MM.1S (cell line): ENCODE measurements at regions not wholly inside any gene's neighbourhood (a gene's known extent, or its start where the extent isn't known, plus 50 kb on each side); places are given as distances from the start of the nearest gene placed in this dataset.

ENCODE experiments used
- DNase-seq: peaks from one replicate; pipeline ENCODE4 v3.0.0-alpha.2; 2015
- H2AFZ ChIP-seq: fragments of 300-600 bp; sonication (generic); 2 replicates; pipeline ENCODE4 v1.6.0; 2016; ENCODE audit warnings: antibody characterized with exemption, low read length
- H3F3A ChIP-seq: fragments of 300-600 bp; sonication (generic); 2 replicates; pipeline ENCODE4 v1.6.1; 2016; ENCODE audit warnings: mild to moderate bottlenecking, antibody characterized with exemption, low read length, moderate library complexity, mixed read lengths; ENCODE audit not compliant: insufficient read depth
- H3K27ac ChIP-seq: fragments of 300-600 bp; sonication (generic); 2 replicates; pipeline ENCODE4 v1.5.1; 2016; ENCODE audit warnings: mild to moderate bottlenecking, low read length
- H3K27me3 ChIP-seq: fragments of 300-600 bp; sonication (generic); replicated peaks from 2 replicates; pipeline ENCODE4 v1.6.0; 2016; ENCODE audit warnings: low read length; ENCODE audit not compliant: insufficient read depth
- H3K36me3 ChIP-seq: fragments of 300-600 bp; sonication (generic); replicated peaks from 2 replicates; pipeline ENCODE4 v1.6.1; 2016; ENCODE audit warnings: mild to moderate bottlenecking, low read length, mixed read lengths; ENCODE audit not compliant: insufficient read depth
- H3K4me1 ChIP-seq: fragments of 300-600 bp; sonication (generic); 2 replicates; pipeline ENCODE4 v1.6.1; 2016; ENCODE audit warnings: low read length, mixed read lengths
- H3K4me2 ChIP-seq: fragments of 300-600 bp; sonication (generic); 2 replicates; pipeline ENCODE4 v1.6.0; 2016; ENCODE audit warnings: low read depth, low read length
- H3K4me3 ChIP-seq: fragments of 300-600 bp; sonication (generic); 2 replicates; pipeline ENCODE4 v1.5.1; 2016; ENCODE audit warnings: low read length, mixed read lengths
- H3K79me2 ChIP-seq: fragments of 300-600 bp; sonication (generic); 2 replicates; pipeline ENCODE4 v1.6.1; 2016; ENCODE audit warnings: mixed run types, low read length, mixed read lengths
- H3K9ac ChIP-seq: fragments of 300-600 bp; sonication (generic); 2 replicates; pipeline ENCODE4 v1.6.1; 2016; ENCODE audit warnings: low read length, mixed read lengths
- H3K9me2 ChIP-seq: fragments of 300-600 bp; sonication (generic); replicated peaks from 2 replicates; pipeline ENCODE4 v1.6.1; 2016; ENCODE audit warnings: mild to moderate bottlenecking, low read length, mixed read lengths; ENCODE audit not compliant: insufficient read depth
- H3K9me3 ChIP-seq: fragments of 300-600 bp; sonication (generic); replicated peaks from 2 replicates; pipeline ENCODE4 v1.6.1; 2016; ENCODE audit warnings: mild to moderate bottlenecking, low read length, mixed read lengths; ENCODE audit not compliant: insufficient read depth
- H4K20me1 ChIP-seq: fragments of 300-600 bp; sonication (generic); 2 replicates; pipeline ENCODE4 v1.6.1; 2016; ENCODE audit warnings: mild to moderate bottlenecking, low read length, moderate library complexity, mixed read lengths; ENCODE audit not compliant: insufficient read depth
- CTCF ChIP-seq: fragments of 300-600 bp; sonication (generic); IDR thresholded peaks from 2 replicates; pipeline ENCODE4 v1.5.1; 2016; ENCODE audit warnings: antibody characterized with exemption, low read length, mixed read lengths
- EZH2 ChIP-seq: fragments of 300-600 bp; sonication (generic); optimal IDR thresholded peaks from 2 replicates; pipeline ENCODE3; 2017; ENCODE audit warnings: low read depth, mild to moderate bottlenecking, antibody characterized with exemption, low read length, mixed read lengths
- EZH2phosphoT487 ChIP-seq: fragments of 300-600 bp; sonication (generic); IDR thresholded peaks from 2 replicates; pipeline ENCODE4 v1.6.1; 2018; ENCODE audit warnings: antibody characterized with exemption, low read length

DNA sequence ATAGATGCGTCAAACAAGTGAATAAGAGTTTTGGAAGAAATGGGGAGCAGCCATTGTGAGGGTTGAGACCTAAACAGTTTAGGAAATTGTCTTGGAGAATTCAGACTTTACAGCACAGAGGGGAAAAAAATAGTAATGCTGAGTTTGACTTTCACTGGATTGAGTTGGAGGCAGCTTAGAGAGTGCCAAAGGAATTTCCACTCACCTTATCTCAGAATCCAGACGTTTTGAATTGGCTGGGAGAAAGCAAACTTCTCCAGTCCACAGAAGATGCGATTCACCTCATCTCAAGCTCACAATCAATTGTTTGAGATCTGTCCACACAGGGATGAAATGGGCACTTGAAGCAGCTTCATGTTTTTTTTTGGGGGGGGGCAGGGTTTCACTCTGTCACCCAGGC is 663.5 kb upstream of the SALL1 start:
- Histone ChIP-seq H3K9me2 (no peaks in the 10 kb centered on the region), H3K9me3 (no peaks in the 10 kb centered on the region), H3F3A (no peaks in the 10 kb centered on the region), H3K27me3 (no peaks in the 10 kb centered on the region), H3K4me3 (no peak overlapping the region), H2AFZ (no peak overlapping the region), H3K4me1 (no peaks in the 10 kb centered on the region), H3K27ac (no peak overlapping the region), H3K9ac (no peak overlapping the region), H3K36me3 (no peaks in the 10 kb centered on the region), H3K79me2 (no peaks in the 10 kb centered on the region), H3K4me2 (no peak overlapping the region), H4K20me1 (no peaks in the 10 kb centered on the region)
- TF ChIP-seq EZH2phosphoT487 (no peak), EZH2 (no peak), CTCF (no peak)
- DNase-seq: no peak

DNA sequence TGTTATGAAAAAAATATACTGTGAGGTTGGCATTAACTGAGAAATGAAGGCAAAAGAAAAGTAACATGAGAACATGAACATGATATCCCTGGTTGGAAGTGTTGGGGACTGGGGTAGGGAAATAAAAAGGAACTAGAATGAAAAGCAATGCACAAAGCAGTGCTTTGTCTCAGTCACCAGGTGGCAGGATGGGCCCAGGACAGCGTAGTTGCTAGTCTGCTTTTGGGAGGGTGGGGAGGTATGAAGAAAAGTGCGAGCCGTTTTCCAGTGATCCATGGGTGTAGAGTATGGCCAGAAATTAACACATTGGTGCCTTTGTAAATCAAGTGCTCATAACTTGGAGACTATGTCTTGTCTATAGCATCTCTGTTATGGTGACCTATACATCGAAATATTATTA is 662.5 kb upstream of the SALL1 start:
- H2AFZ ChIP-seq: no peak overlapping the region
- TF ChIP-seq EZH2: no peak
- TF ChIP-seq EZH2phosphoT487: no peak
- no peak for TF ChIP-seq CTCF
- no peak overlapping the region for H3K4me3 ChIP-seq
- H3K79me2 ChIP-seq: no peaks in the 10 kb centered on the region
- H3K27ac ChIP-seq: no peak overlapping the region
- no peaks in the 10 kb centered on the region for H3K36me3 ChIP-seq
- H3K9me2 ChIP-seq: no peaks in the 10 kb centered on the region
- H3F3A ChIP-seq: no peaks in the 10 kb centered on the region
- no peaks in the 10 kb centered on the region for H3K4me1 ChIP-seq
- no peak overlapping the region for H3K9ac ChIP-seq
- no peaks in the 10 kb centered on the region for H3K27me3 ChIP-seq
- H3K9me3 ChIP-seq: no peaks in the 10 kb centered on the region
- DNase-seq: no peak
- H3K4me2 ChIP-seq: no peak overlapping the region
- H4K20me1 ChIP-seq: no peaks in the 10 kb centered on the region

DNA sequence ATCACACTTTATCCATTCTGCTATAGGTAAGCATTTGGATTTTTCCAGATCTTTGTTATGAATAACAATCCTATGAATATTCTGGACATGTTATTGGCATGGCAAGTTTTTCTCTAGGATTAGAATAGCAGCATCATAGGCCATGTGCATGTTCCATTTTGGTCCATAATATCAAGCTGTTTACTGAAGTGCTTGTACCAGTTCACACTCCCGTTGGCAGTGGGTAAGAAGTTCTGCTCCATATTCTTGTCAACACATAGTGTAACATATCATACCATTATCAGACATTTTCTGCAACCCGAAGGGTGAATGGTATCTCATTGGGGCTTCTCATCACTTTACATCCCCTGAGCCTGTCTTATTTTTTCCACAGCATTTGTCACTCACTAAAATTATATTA is 661.9 kb upstream of the SALL1 start:
- H3K4me3 ChIP-seq: no peak overlapping the region
- no peak overlapping the region for H3K4me2 ChIP-seq
- H3K9me3 ChIP-seq: no peaks in the 10 kb centered on the region
- no peaks in the 10 kb centered on the region for H4K20me1 ChIP-seq
- H3K27me3 ChIP-seq: no peaks in the 10 kb centered on the region
- TF ChIP-seq EZH2 (no peak), EZH2phosphoT487 (no peak), CTCF (no peak)
- H3K79me2 ChIP-seq: no peaks in the 10 kb centered on the region
- no peaks in the 10 kb centered on the region for H3K36me3 ChIP-seq
- no peak overlapping the region for H2AFZ ChIP-seq
- H3K9ac ChIP-seq: no peak overlapping the region
- H3K9me2 ChIP-seq: no peaks in the 10 kb centered on the region
- no peaks in the 10 kb centered on the region for H3F3A ChIP-seq
- no peak overlapping the region for H3K27ac ChIP-seq
- DNase-seq: no peak
- H3K4me1 ChIP-seq: no peaks in the 10 kb centered on the region

DNA sequence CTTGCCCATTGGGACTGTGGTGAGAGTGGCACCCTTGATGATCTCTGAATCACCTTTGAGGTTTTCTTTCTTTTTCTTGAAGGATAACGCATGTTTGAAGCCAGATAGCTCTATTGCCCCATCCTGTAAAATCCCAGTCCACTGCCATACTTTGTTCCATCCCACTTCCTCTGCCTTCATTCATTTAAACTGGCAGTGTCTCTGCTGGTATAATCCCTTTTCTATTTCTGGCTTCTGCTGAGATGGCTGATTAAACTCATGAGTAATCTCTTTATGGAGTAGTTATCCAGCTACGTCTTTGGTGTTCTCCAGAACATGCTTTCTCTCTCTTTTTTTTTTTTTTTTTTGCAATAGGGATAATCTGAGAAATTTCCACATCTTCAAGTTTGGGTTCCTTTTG is 656.5 kb upstream of the SALL1 start:
- H2AFZ ChIP-seq: no peak overlapping the region
- TF ChIP-seq CTCF: no peak
- no peak for TF ChIP-seq EZH2
- TF ChIP-seq EZH2phosphoT487: no peak

More for the DNA sequence above, 656.5 kb upstream of the SALL1 start:
- H3K27me3 ChIP-seq: no peaks in the 10 kb centered on the region
- H3F3A ChIP-seq: no peaks in the 10 kb centered on the region
- no peak for DNase-seq
- no peak overlapping the region for H3K27ac ChIP-seq
- no peaks in the 10 kb centered on the region for H3K36me3 ChIP-seq
- H3K4me2 ChIP-seq: no peak overlapping the region
- no peaks in the 10 kb centered on the region for H3K9me3 ChIP-seq
- H3K79me2 ChIP-seq: no peaks in the 10 kb centered on the region
- no peaks in the 10 kb centered on the region for H3K9me2 ChIP-seq
- no peaks in the 10 kb centered on the region for H4K20me1 ChIP-seq
- H3K4me3 ChIP-seq: no peak overlapping the region
- H3K9ac ChIP-seq: no peak overlapping the region
- H3K4me1 ChIP-seq: no peaks in the 10 kb centered on the region
